NB4 (cell line): ENCODE measurements at regions not wholly inside any gene's neighbourhood (a gene's known extent, or its start where the extent isn't known, plus 50 kb on each side); places are given as distances from the start of the nearest gene placed in this dataset.

Experiments
- MYC ChIP-seq: IDR thresholded peaks from 2 replicates; pipeline ENCODE4 v1.6.1; 2011; ENCODE audit warnings: low read depth, low read length
- POLR2A ChIP-seq: IDR thresholded peaks from 2 replicates; pipeline ENCODE4 v1.6.1; 2011; ENCODE audit warnings: mild to moderate bottlenecking; ENCODE audit not compliant: insufficient read length; ENCODE audit errors: extremely low read depth
- TF ChIP-seq, protein P1 (sequence below): IDR thresholded peaks from one replicate; pipeline ENCODE4 v1.5.1; 2012; ENCODE audit warnings: low read depth, low read length

DNA sequence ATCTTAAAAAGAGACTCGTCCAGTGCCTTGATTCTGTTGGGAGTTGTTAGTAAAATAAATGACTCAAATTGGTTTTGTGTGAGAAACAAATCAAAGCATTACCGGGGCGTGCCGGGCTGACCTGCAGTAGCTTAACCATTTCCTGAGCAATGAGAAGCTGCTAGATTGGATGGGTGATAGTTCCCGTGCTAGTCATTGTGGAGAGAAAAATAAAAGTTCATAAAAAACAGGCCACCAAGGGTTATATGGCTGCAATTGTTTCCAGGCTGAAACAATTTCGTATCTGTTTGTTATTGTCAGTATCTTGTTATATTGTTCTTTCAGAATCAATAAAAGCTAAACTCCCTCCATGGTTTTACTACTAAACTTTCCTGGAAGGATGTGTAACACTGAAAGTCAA, 314.4 kb downstream of the MTX2 start:
- TF ChIP-seq, protein P1, sequence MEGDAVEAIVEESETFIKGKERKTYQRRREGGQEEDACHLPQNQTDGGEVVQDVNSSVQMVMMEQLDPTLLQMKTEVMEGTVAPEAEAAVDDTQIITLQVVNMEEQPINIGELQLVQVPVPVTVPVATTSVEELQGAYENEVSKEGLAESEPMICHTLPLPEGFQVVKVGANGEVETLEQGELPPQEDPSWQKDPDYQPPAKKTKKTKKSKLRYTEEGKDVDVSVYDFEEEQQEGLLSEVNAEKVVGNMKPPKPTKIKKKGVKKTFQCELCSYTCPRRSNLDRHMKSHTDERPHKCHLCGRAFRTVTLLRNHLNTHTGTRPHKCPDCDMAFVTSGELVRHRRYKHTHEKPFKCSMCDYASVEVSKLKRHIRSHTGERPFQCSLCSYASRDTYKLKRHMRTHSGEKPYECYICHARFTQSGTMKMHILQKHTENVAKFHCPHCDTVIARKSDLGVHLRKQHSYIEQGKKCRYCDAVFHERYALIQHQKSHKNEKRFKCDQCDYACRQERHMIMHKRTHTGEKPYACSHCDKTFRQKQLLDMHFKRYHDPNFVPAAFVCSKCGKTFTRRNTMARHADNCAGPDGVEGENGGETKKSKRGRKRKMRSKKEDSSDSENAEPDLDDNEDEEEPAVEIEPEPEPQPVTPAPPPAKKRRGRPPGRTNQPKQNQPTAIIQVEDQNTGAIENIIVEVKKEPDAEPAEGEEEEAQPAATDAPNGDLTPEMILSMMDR, result no peak
- TF ChIP-seq POLR2A, result no peak
- TF ChIP-seq MYC, result no peak
